ENCODE measurements at regions not wholly inside any gene's neighbourhood (a gene's known extent, or its start where the extent isn't known, plus 50 kb on each side); places are given as distances from the start of the nearest gene placed in this dataset.
"Not testable (repeated sequence)": the region's sequence is repeated elsewhere in the genome, so short reads cannot be mapped to it uniquely, and the experiment has no call there.

GRCh38 chr13:80840316-80840976, 499.5 kb upstream of the SPRY2 start:
- FAIRE-seq, result peak; percentile 45

- no peak for FAIRE-seq
These were observed 495.0 kb upstream of the SPRY2 start for GRCh38 chr13:80835902-80836301.

GRCh38 chr13:80830431-80830830, 489.5 kb upstream of the SPRY2 start:
- no peak for FAIRE-seq

GRCh38 chr13:80828759-80829158, 487.8 kb upstream of the SPRY2 start:
- no peak for FAIRE-seq

GRCh38 chr13:80825276-80825675, 484.4 kb upstream of the SPRY2 start:
- FAIRE-seq, result no peak

GRCh38 chr13:80824229-80824628, 483.3 kb upstream of the SPRY2 start:
- FAIRE-seq, result no peak

GRCh38 chr13:80823472-80823871, 482.5 kb upstream of the SPRY2 start:
- no peak for FAIRE-seq

- no peak for FAIRE-seq
These were observed 480.5 kb upstream of the SPRY2 start for GRCh38 chr13:80821466-80821865.

- no peak for FAIRE-seq
These were observed 477.1 kb upstream of the SPRY2 start for GRCh38 chr13:80817979-80818378.

GRCh38 chr13:80814541-80814940, 473.6 kb upstream of the SPRY2 start:
- no peak for FAIRE-seq

- not testable (repeated sequence) for FAIRE-seq
These were observed 469.4 kb upstream of the SPRY2 start for GRCh38 chr13:80810294-80810693.

- FAIRE-seq, result no peak
These were observed 462.0 kb upstream of the SPRY2 start for GRCh38 chr13:80802946-80803345.

GRCh38 chr13:80798576-80799133, 457.7 kb upstream of the SPRY2 start:
- FAIRE-seq, result no peak

GRCh38 chr13:80787604-80788003, 446.7 kb upstream of the SPRY2 start:
- FAIRE-seq, result peak; percentile 58

GRCh38 chr13:80783926-80784565, 443.1 kb upstream of the SPRY2 start:
- FAIRE-seq, result peak; percentile 43

GRCh38 chr13:80782441-80782840, 441.5 kb upstream of the SPRY2 start:
- no peak for FAIRE-seq

- no peak for FAIRE-seq
These were observed 437.4 kb upstream of the SPRY2 start for GRCh38 chr13:80778297-80778696.

- FAIRE-seq, result no peak
These were observed 416.8 kb upstream of the SPRY2 start for GRCh38 chr13:80757694-80758093.

- FAIRE-seq, result no peak
These were observed 415.0 kb upstream of the SPRY2 start for GRCh38 chr13:80755910-80756309.

- no peak for FAIRE-seq
These were observed 413.5 kb upstream of the SPRY2 start for GRCh38 chr13:80754441-80754840.

- FAIRE-seq, result no peak
These were observed 412.9 kb upstream of the SPRY2 start for GRCh38 chr13:80753866-80754265.

GRCh38 chr13:80751854-80752253, 410.9 kb upstream of the SPRY2 start:
- FAIRE-seq, result no peak

- FAIRE-seq, result no peak
These were observed 403.4 kb upstream of the SPRY2 start for GRCh38 chr13:80744147-80744914.

- FAIRE-seq, result no peak
These were observed 401.1 kb upstream of the SPRY2 start for GRCh38 chr13:80742033-80742432.
